ENCODE measurements at regions not wholly inside any gene's neighbourhood (a gene's known extent, or its start where the extent isn't known, plus 50 kb on each side); places are given as distances from the start of the nearest gene placed in this dataset.

- TF ChIP-seq CTCF (IDR thresholded peaks at IDR 0.05) (no peak), POLR2A (IDR thresholded peaks at IDR 0.05) (no peak)
Observed at GRCh38 chr4:30436394-30436793, 283.8 kb upstream of the PCDH7 start.
